ENCODE measurements at regions not wholly inside any gene's neighbourhood (a gene's known extent, or its start where the extent isn't known, plus 50 kb on each side); places are given as distances from the start of the nearest gene placed in this dataset.

- H3K4me1 ChIP-seq (ENCODE audit: control insufficient read depth, insufficient read depth, low read length): no peaks in the 10 kb centered on the region
- no peaks in the 10 kb centered on the region for H3K9me3 ChIP-seq (ENCODE audit: control insufficient read depth, low read depth, low read length)
- DNase-seq: peak; percentile 6 to 9
- no peaks in the 10 kb centered on the region for H3K27me3 ChIP-seq (ENCODE audit: control insufficient read depth, insufficient read depth, low read length)
- 0% methylated on average over 2 of the region's 4 CpGs for WGBS (ENCODE audit: insufficient coverage, low lambda C conversion rate)
- no peak overlapping the region for H3K27ac ChIP-seq (ENCODE audit: low read length)
- H3K4me3 ChIP-seq (ENCODE audit: low read length): no peak overlapping the region
- no peaks in the 10 kb centered on the region for H3K36me3 ChIP-seq (ENCODE audit: control insufficient read depth, insufficient read depth, low read length)
Measured at GRCh38 chr21:18499761-18500376, 96.3 kb upstream of the TMPRSS15 start.

GRCh38 chr21:18518054-18518481, 114.5 kb upstream of the TMPRSS15 start:
- Histone ChIP-seq H3K36me3 (ENCODE audit: control insufficient read depth, insufficient read depth, low read length) (no peaks in the 10 kb centered on the region), H3K4me1 (ENCODE audit: control insufficient read depth, insufficient read depth, low read length) (no peaks in the 10 kb centered on the region), H3K4me3 (ENCODE audit: low read length) (no peak overlapping the region), H3K27me3 (ENCODE audit: control insufficient read depth, insufficient read depth, low read length) (no peaks in the 10 kb centered on the region), H3K9me3 (ENCODE audit: control insufficient read depth, low read depth, low read length) (no peaks in the 10 kb centered on the region), H3K27ac (ENCODE audit: low read length) (no peak overlapping the region)
- DNase-seq: no peak
- WGBS (ENCODE audit: insufficient coverage, low lambda C conversion rate): no CpG with 5 or more reads among the region's 11 CpGs

- Histone ChIP-seq H3K36me3 (ENCODE audit: control insufficient read depth, insufficient read depth, low read length) (no peaks in the 10 kb centered on the region), H3K27ac (ENCODE audit: low read length) (no peak overlapping the region), H3K27me3 (ENCODE audit: control insufficient read depth, insufficient read depth, low read length) (no peaks in the 10 kb centered on the region), H3K4me3 (ENCODE audit: low read length) (no peak overlapping the region), H3K9me3 (ENCODE audit: control insufficient read depth, low read depth, low read length) (no peaks in the 10 kb centered on the region), H3K4me1 (ENCODE audit: control insufficient read depth, insufficient read depth, low read length) (no peaks in the 10 kb centered on the region)
- no peak for DNase-seq
- WGBS (ENCODE audit: insufficient coverage, low lambda C conversion rate): no CpG with 5 or more reads among the region's 2 CpGs
Measured at GRCh38 chr21:18521204-18521603, 117.6 kb upstream of the TMPRSS15 start.

- H3K27ac ChIP-seq (ENCODE audit: low read length): no peak overlapping the region
- no peaks in the 10 kb centered on the region for H3K27me3 ChIP-seq (ENCODE audit: control insufficient read depth, insufficient read depth, low read length)
- 66% methylated on average over 3 of the region's 7 CpGs for WGBS (ENCODE audit: insufficient coverage, low lambda C conversion rate)
- no peaks in the 10 kb centered on the region for H3K9me3 ChIP-seq (ENCODE audit: control insufficient read depth, low read depth, low read length)
- H3K4me1 ChIP-seq (ENCODE audit: control insufficient read depth, insufficient read depth, low read length): no peaks in the 10 kb centered on the region
- no peaks in the 10 kb centered on the region for H3K36me3 ChIP-seq (ENCODE audit: control insufficient read depth, insufficient read depth, low read length)
- H3K4me3 ChIP-seq (ENCODE audit: low read length): no peak overlapping the region
- DNase-seq: no peak
Measured at GRCh38 chr21:18522181-18522972, 118.8 kb upstream of the TMPRSS15 start.

GRCh38 chr21:18524097-18524880, 120.7 kb upstream of the TMPRSS15 start:
- Histone ChIP-seq H3K9me3 (ENCODE audit: control insufficient read depth, low read depth, low read length) (no peaks in the 10 kb centered on the region), H3K36me3 (ENCODE audit: control insufficient read depth, insufficient read depth, low read length) (no peaks in the 10 kb centered on the region), H3K27ac (ENCODE audit: low read length) (no peak overlapping the region), H3K27me3 (ENCODE audit: control insufficient read depth, insufficient read depth, low read length) (no peaks in the 10 kb centered on the region), H3K4me3 (ENCODE audit: low read length) (no peak overlapping the region), H3K4me1 (ENCODE audit: control insufficient read depth, insufficient read depth, low read length) (no peaks in the 10 kb centered on the region)
- no peak for DNase-seq
- WGBS (ENCODE audit: insufficient coverage, low lambda C conversion rate): 100% methylated on average over 1 of the region's 7 CpGs

- no CpG with 5 or more reads among the region's 1 CpG for WGBS (ENCODE audit: insufficient coverage, low lambda C conversion rate)
- Histone ChIP-seq H3K4me1 (ENCODE audit: control insufficient read depth, insufficient read depth, low read length) (no peaks in the 10 kb centered on the region), H3K36me3 (ENCODE audit: control insufficient read depth, insufficient read depth, low read length) (no peaks in the 10 kb centered on the region), H3K9me3 (ENCODE audit: control insufficient read depth, low read depth, low read length) (no peaks in the 10 kb centered on the region), H3K4me3 (ENCODE audit: low read length) (no peak overlapping the region), H3K27ac (ENCODE audit: low read length) (no peak overlapping the region), H3K27me3 (ENCODE audit: control insufficient read depth, insufficient read depth, low read length) (no peaks in the 10 kb centered on the region)
- no peak for DNase-seq
Measured at GRCh38 chr21:18529254-18529653, 125.7 kb upstream of the TMPRSS15 start.

- H3K9me3 ChIP-seq (ENCODE audit: control insufficient read depth, low read depth, low read length): no peaks in the 10 kb centered on the region
- H3K4me3 ChIP-seq (ENCODE audit: low read length): no peak overlapping the region
- H3K27ac ChIP-seq (ENCODE audit: low read length): no peak overlapping the region
- no peaks in the 10 kb centered on the region for H3K36me3 ChIP-seq (ENCODE audit: control insufficient read depth, insufficient read depth, low read length)
- DNase-seq: no peak
- no peaks in the 10 kb centered on the region for H3K4me1 ChIP-seq (ENCODE audit: control insufficient read depth, insufficient read depth, low read length)
- 95% methylated on average over 2 of the region's 2 CpGs for WGBS (ENCODE audit: insufficient coverage, low lambda C conversion rate)
- no peaks in the 10 kb centered on the region for H3K27me3 ChIP-seq (ENCODE audit: control insufficient read depth, insufficient read depth, low read length)
Measured at GRCh38 chr21:18542081-18542480, 138.5 kb upstream of the TMPRSS15 start.

GRCh38 chr21:18545908-18546307, 142.3 kb upstream of the TMPRSS15 start:
- no peaks in the 10 kb centered on the region for H3K27me3 ChIP-seq (ENCODE audit: control insufficient read depth, insufficient read depth, low read length)
- DNase-seq: no peak
- no peaks in the 10 kb centered on the region for H3K4me1 ChIP-seq (ENCODE audit: control insufficient read depth, insufficient read depth, low read length)
- no peak overlapping the region for H3K27ac ChIP-seq (ENCODE audit: low read length)
- no peaks in the 10 kb centered on the region for H3K36me3 ChIP-seq (ENCODE audit: control insufficient read depth, insufficient read depth, low read length)
- no peaks in the 10 kb centered on the region for H3K9me3 ChIP-seq (ENCODE audit: control insufficient read depth, low read depth, low read length)
- WGBS (ENCODE audit: insufficient coverage, low lambda C conversion rate): no CpG with 5 or more reads among the region's 1 CpG
- no peak overlapping the region for H3K4me3 ChIP-seq (ENCODE audit: low read length)

- H3K36me3 ChIP-seq (ENCODE audit: control insufficient read depth, insufficient read depth, low read length): no peaks in the 10 kb centered on the region
- H3K4me1 ChIP-seq (ENCODE audit: control insufficient read depth, insufficient read depth, low read length): no peaks in the 10 kb centered on the region
- WGBS (ENCODE audit: insufficient coverage, low lambda C conversion rate): 100% methylated on average over 1 of the region's 1 CpG
- DNase-seq: no peak
- no peaks in the 10 kb centered on the region for H3K9me3 ChIP-seq (ENCODE audit: control insufficient read depth, low read depth, low read length)
- no peak overlapping the region for H3K4me3 ChIP-seq (ENCODE audit: low read length)
- H3K27me3 ChIP-seq (ENCODE audit: control insufficient read depth, insufficient read depth, low read length): no peaks in the 10 kb centered on the region
- no peak overlapping the region for H3K27ac ChIP-seq (ENCODE audit: low read length)
Measured at GRCh38 chr21:18547347-18547746, 143.8 kb upstream of the TMPRSS15 start.

- Histone ChIP-seq H3K27ac (ENCODE audit: low read length) (no peak overlapping the region), H3K9me3 (ENCODE audit: control insufficient read depth, low read depth, low read length) (no peaks in the 10 kb centered on the region), H3K36me3 (ENCODE audit: control insufficient read depth, insufficient read depth, low read length) (no peaks in the 10 kb centered on the region), H3K4me1 (ENCODE audit: control insufficient read depth, insufficient read depth, low read length) (no peaks in the 10 kb centered on the region), H3K27me3 (ENCODE audit: control insufficient read depth, insufficient read depth, low read length) (no peaks in the 10 kb centered on the region), H3K4me3 (ENCODE audit: low read length) (no peak overlapping the region)
- DNase-seq: no peak
Measured at GRCh38 chr21:18548249-18548648, 144.7 kb upstream of the TMPRSS15 start.
